Astrocyte (in vitro differentiated cells and primary cell): ENCODE measurements at regions not wholly inside any gene's neighbourhood (a gene's known extent, or its start where the extent isn't known, plus 50 kb on each side); places are given as distances from the start of the nearest gene placed in this dataset.
A peak's percentile ranks its signal among the peaks of the same experiment; 100 is the strongest.

Experiments
- DNase-seq: peaks from one replicate; pipeline ENCODE4 v3.0.0-alpha.2; 2010; ENCODE audit warnings: low read depth
- FAIRE-seq: peaks from 2 replicates; lab custom pipeline; 2011; peaks lifted over from hg19 to GRCh38; lab: Jason Lieb, UNC
- H2AFZ ChIP-seq: 2 replicates; pipeline ENCODE4 v1.6.0; 2012; ENCODE audit warnings: low read depth, low read length, inconsistent platforms
- H3K27ac ChIP-seq: 2 replicates; pipeline ENCODE4 v1.5.1; 2011; ENCODE audit warnings: low read depth, low read length, inconsistent platforms
- H3K27me3 ChIP-seq: 2 replicates; pipeline ENCODE4 v1.6.0; 2011; ENCODE audit warnings: low read length, inconsistent platforms; ENCODE audit not compliant: insufficient read depth
- H3K36me3 ChIP-seq: 2 replicates; pipeline ENCODE4 v1.5.1; 2011; ENCODE audit warnings: low read length, inconsistent platforms; ENCODE audit not compliant: insufficient read depth
- H3K4me1 ChIP-seq: 2 replicates; pipeline ENCODE4 v1.5.1; 2011; ENCODE audit warnings: low read length, inconsistent platforms; ENCODE audit not compliant: insufficient read depth
- H3K4me2 ChIP-seq: 2 replicates; pipeline ENCODE4 v1.6.0; 2012; ENCODE audit warnings: low read length, inconsistent platforms
- H3K4me3 ChIP-seq: 2 replicates; pipeline ENCODE4 v1.5.1; 2011; ENCODE audit warnings: low read depth, mild to moderate bottlenecking, low read length, inconsistent platforms; ENCODE audit not compliant: insufficient read depth
- H3K79me2 ChIP-seq: 2 replicates; pipeline ENCODE4 v1.6.0; 2012; ENCODE audit warnings: mild to moderate bottlenecking, low read length, inconsistent platforms; ENCODE audit not compliant: insufficient read depth
- H3K9ac ChIP-seq: 2 replicates; pipeline ENCODE4 v1.6.0; 2012; ENCODE audit warnings: mild to moderate bottlenecking, low read length, inconsistent platforms
- H3K9me3 ChIP-seq: 2 replicates; pipeline ENCODE4 v1.5.1; 2012; ENCODE audit warnings: low read depth, mild to moderate bottlenecking, low read length, inconsistent platforms; ENCODE audit not compliant: insufficient read depth
- H4K20me1 ChIP-seq: 2 replicates; pipeline ENCODE4 v1.6.0; 2012; ENCODE audit warnings: low read length, inconsistent platforms; ENCODE audit not compliant: insufficient read depth
- H3K27ac Mint-ChIP-seq: one replicate; pipeline ENCODE4 v1.8.0; 2021; ENCODE audit warnings: mild to moderate bottlenecking, mixed read lengths; ENCODE audit not compliant: unreplicated experiment
- H3K27me3 Mint-ChIP-seq: one replicate; pipeline ENCODE4 v1.8.0; 2021; ENCODE audit warnings: low read depth, mixed read lengths; ENCODE audit not compliant: unreplicated experiment
- H3K36me3 Mint-ChIP-seq: one replicate; pipeline ENCODE4 v1.8.0; 2021; ENCODE audit warnings: low read depth, mixed read lengths; ENCODE audit not compliant: unreplicated experiment
- H3K4me1 Mint-ChIP-seq: one replicate; pipeline ENCODE4 v1.8.0; 2021; ENCODE audit warnings: low read depth, mixed read lengths; ENCODE audit not compliant: unreplicated experiment
- H3K4me3 Mint-ChIP-seq: one replicate; pipeline ENCODE4 v1.8.0; 2021; ENCODE audit warnings: mild to moderate bottlenecking, moderate library complexity, mixed read lengths; ENCODE audit not compliant: unreplicated experiment
- H3K9me3 Mint-ChIP-seq: one replicate; pipeline ENCODE4 v1.8.0; 2021; ENCODE audit warnings: mild to moderate bottlenecking, mixed read lengths; ENCODE audit not compliant: unreplicated experiment
- CTCF ChIP-seq: IDR thresholded peaks from 2 replicates; pipeline ENCODE4 v1.5.1; 2011; ENCODE audit warnings: low read depth, mild to moderate bottlenecking, inconsistent platforms, low read length, moderate library complexity; ENCODE audit not compliant: insufficient read depth
- EZH2 ChIP-seq: IDR thresholded peaks from 2 replicates; pipeline ENCODE4 v1.6.1; 2012; ENCODE audit warnings: mild to moderate bottlenecking, low read length, inconsistent platforms; ENCODE audit not compliant: insufficient read depth

- Histone ChIP-seq H3K9me3 (no peaks in the 10 kb centered on the region), H3K27me3 (no peaks in the 10 kb centered on the region), H3K4me1 (no peaks in the 10 kb centered on the region), H4K20me1 (no peaks in the 10 kb centered on the region), H3K9ac (no peak overlapping the region), H3K4me3 (no peak overlapping the region), H2AFZ (peak overlapping the region; percentile 57), H3K79me2 (no peaks in the 10 kb centered on the region), H3K36me3 (no peaks in the 10 kb centered on the region), H3K27ac (no peak overlapping the region), H3K4me2 (peak overlapping the region; percentile 13)
- Mint-ChIP-seq H3K27me3 (no peaks in the 10 kb centered on the region), H3K9me3 (peaks cover 5% of the 10 kb centered on the region), H3K4me1 (peaks cover 15% of the 10 kb centered on the region), H3K36me3 (peaks cover 2% of the 10 kb centered on the region), H3K27ac (peak overlapping the region; percentile 70), H3K4me3 (no peak overlapping the region)
- FAIRE-seq (peak; percentile 29), DNase-seq (peak; percentile 56)
- TF ChIP-seq CTCF: no peak
- no peak for TF ChIP-seq EZH2
Measured at GRCh38 chr14:53509276-53510244, 356.4 kb upstream of the DDHD1 start.

GRCh38 chr14:53501361-53502211 is 348.5 kb upstream of the DDHD1 start:
- H3K27ac Mint-ChIP-seq: no peak overlapping the region
- Histone ChIP-seq H3K9ac (no peak overlapping the region), H3K4me3 (no peak overlapping the region), H3K4me1 (no peaks in the 10 kb centered on the region), H3K9me3 (peaks cover 4% of the 10 kb centered on the region), H3K36me3 (no peaks in the 10 kb centered on the region), H3K27ac (no peak overlapping the region), H3K79me2 (no peaks in the 10 kb centered on the region), H2AFZ (no peak overlapping the region), H4K20me1 (no peaks in the 10 kb centered on the region), H3K4me2 (no peak overlapping the region), H3K27me3 (no peaks in the 10 kb centered on the region)
- FAIRE-seq: no peak
- peak; percentile 64 for DNase-seq
- H3K36me3 Mint-ChIP-seq: peaks cover 2% of the 10 kb centered on the region
- H3K4me1 Mint-ChIP-seq: peaks cover 2% of the 10 kb centered on the region
- TF ChIP-seq CTCF (no peak), EZH2 (no peak)
- peaks cover 2% of the 10 kb centered on the region for H3K27me3 Mint-ChIP-seq
- peaks cover 10% of the 10 kb centered on the region for H3K9me3 Mint-ChIP-seq
- H3K4me3 Mint-ChIP-seq: no peak overlapping the region
